HCT116 (cell line): ENCODE measurements at regions not wholly inside any gene's neighbourhood (a gene's known extent, or its start where the extent isn't known, plus 50 kb on each side); places are given as distances from the start of the nearest gene placed in this dataset.

Experiments
- ATAC-seq: fragments of 200-7000 bp; cut with Tn5 transposase; 2 replicates; pipeline ENCODE4 v1.9.1; 2020; ENCODE audit warnings: mild to moderate bottlenecking, moderate library complexity
- BruUV-seq: library from RNA; stranded (reverse); fragments of 400-500 nt; replicated peaks from 2 replicates; lab custom pipeline; 2021; lab: Mats Ljungman, UMichigan
- CTCF ChIA-PET: fragments of 300-600 bp; sonication (Branson Sonifier 250); formaldehyde crosslinking; loops from one replicate; lab custom pipeline; 2021; ENCODE audit warnings: antibody characterized with exemption; lab: Charles Lee
- POLR2A ChIA-PET: fragments of 300-600, 350-600 bp; sonication (Branson Sonifier 250); formaldehyde crosslinking; loops from one replicate; lab custom pipeline; 2021; ENCODE audit warnings: antibody characterized with exemption; lab: Charles Lee
- RAD21 ChIA-PET, 2 experiments: fragments of 300-600 bp; sonication (Branson Sonifier 250); formaldehyde crosslinking; loops; one replicate each; lab custom pipeline; 2023; ENCODE audit warnings: low total read pairs in 2 of 2; ENCODE audit not compliant: uncharacterized antibody in 2 of 2, unreplicated experiment in 2 of 2, low non-redundant PET in 1 of 2; lab: Charles Lee
- DNase-seq: peaks from one replicate; pipeline ENCODE4 v3.0.0-alpha.2; 2010; ENCODE audit warnings: low read depth, low spot score
- H2AFZ ChIP-seq: fragments of 200-600 bp; shearing (Covaris generic), sonication (generic); 2 replicates; pipeline ENCODE4 v1.6.1; 2017; ENCODE audit warnings: low read depth, mixed run types, mixed read lengths, antibody characterized with exemption, low read length; ENCODE audit not compliant: poor library complexity, severe bottlenecking
- H3K27ac ChIP-seq: 2 replicates; pipeline ENCODE4 v1.5.1; 2012; ENCODE audit warnings: low read depth, low read length
- H3K27me3 ChIP-seq: fragments of 200-600 bp; sonication (generic); 2 replicates; pipeline ENCODE4 v1.6.1; 2016; ENCODE audit warnings: mixed run types, low read length, mixed read lengths; ENCODE audit not compliant: insufficient read depth
- H3K36me3 ChIP-seq, 2 experiments: fragments of 200-500 bp in 1 of 2; fragments of 200-600 bp in 1 of 2; sonication (Bioruptor generic) in 1 of 2; sonication (generic) in 1 of 2; 2 replicates each; pipeline versions ENCODE4 v1.5.1 to v1.6.1; 2014 to 2016; ENCODE audit warnings: low read length in 2 of 2, inconsistent platforms in 1 of 2, mixed read lengths in 1 of 2, mixed run types in 1 of 2; ENCODE audit not compliant: insufficient read depth in 2 of 2, control insufficient read depth in 1 of 2
- H3K4me1 ChIP-seq, 2 experiments: fragments of 200-600 bp in 1 of 2; sonication (generic) in 1 of 2; 2 replicates each; pipeline versions ENCODE4 v1.5.1 to v1.6.1; 2012 to 2017; ENCODE audit warnings: low read length in 2 of 2, inconsistent platforms in 1 of 2, mild to moderate bottlenecking in 1 of 2, mixed read lengths in 1 of 2, mixed run types in 1 of 2, moderate library complexity in 1 of 2; ENCODE audit not compliant: insufficient read depth in 2 of 2, control insufficient read depth in 1 of 2
- H3K4me2 ChIP-seq: fragments of 200-600 bp; sonication (generic); 2 replicates; pipeline ENCODE4 v1.6.1; 2017; ENCODE audit warnings: mixed run types, low read length, mixed read lengths
- H3K4me3 ChIP-seq, 2 experiments: fragments of 200-600 bp in 1 of 2; sonication (generic) in 1 of 2; replicated peaks in 1 of 2; 2 replicates each; pipeline ENCODE4 v1.5.1; 2011 to 2016; ENCODE audit warnings: low read length in 2 of 2, control low read depth in 1 of 2, low read depth in 1 of 2, mild to moderate bottlenecking in 1 of 2, mixed read lengths in 1 of 2, mixed run types in 1 of 2
- H3K79me2 ChIP-seq: fragments of 200-600 bp; sonication (generic); 2 replicates; pipeline ENCODE4 v1.6.1; 2017; ENCODE audit warnings: mild to moderate bottlenecking, mixed run types, low read length, moderate library complexity, mixed read lengths; ENCODE audit not compliant: insufficient read depth
- H3K9ac ChIP-seq: fragments of 200-600 bp; sonication (generic); 2 replicates; pipeline ENCODE4 v1.6.1; 2016; ENCODE audit warnings: low read length, mixed read lengths
- H3K9me2 ChIP-seq: fragments of 200-600 bp; sonication (generic), shearing (Covaris generic); 2 replicates; pipeline ENCODE4 v1.6.1; 2017; ENCODE audit warnings: mixed run types, mild to moderate bottlenecking, moderate library complexity; ENCODE audit not compliant: insufficient read depth
- H3K9me3 ChIP-seq, 2 experiments: fragments of 200-500 bp in 1 of 2; fragments of 200-600 bp in 1 of 2; sonication (Bioruptor generic) in 1 of 2; sonication (generic) in 1 of 2; 2 replicates each; pipeline ENCODE4 v1.6.1; 2014 to 2017; ENCODE audit warnings: low read length in 2 of 2, mixed read lengths in 2 of 2, inconsistent platforms in 1 of 2, low read depth in 1 of 2, mild to moderate bottlenecking in 1 of 2, mixed run types in 1 of 2, moderate library complexity in 1 of 2; ENCODE audit not compliant: control insufficient read depth in 1 of 2, insufficient read depth in 1 of 2
- H4K20me1 ChIP-seq: fragments of 200-600 bp; sonication (generic), shearing (Covaris generic); 2 replicates; pipeline ENCODE4 v1.6.1; 2017; ENCODE audit warnings: mixed run types, mild to moderate bottlenecking, moderate library complexity; ENCODE audit not compliant: insufficient read depth
- CBX3 ChIP-seq: IDR thresholded peaks from 2 replicates; pipeline ENCODE4 v1.6.1; 2012; ENCODE audit warnings: low read depth
- CTCF ChIP-seq, 3 experiments: fragments of 200-600 bp in 1 of 3; sonication (generic) in 1 of 3; IDR thresholded peaks in 2 of 3; conservative IDR thresholded peaks in 1 of 3; 2 replicates each; pipeline ENCODE4 v1.5.1; 2012 to 2017; ENCODE audit warnings: low read depth in 2 of 3, low read length in 2 of 3, antibody characterized with exemption in 1 of 3, borderline replicate concordance in 1 of 3, control low read depth in 1 of 3, mild to moderate bottlenecking in 1 of 3, mixed read lengths in 1 of 3, mixed run types in 1 of 3, moderate library complexity in 1 of 3; ENCODE audit not compliant: insufficient read depth in 1 of 3
- EGR1 ChIP-seq: IDR thresholded peaks from 2 replicates; pipeline ENCODE4 v1.6.1; 2012; ENCODE audit warnings: low read depth
- FOSL1 ChIP-seq: IDR thresholded peaks from 2 replicates; pipeline ENCODE4 v1.6.1; 2012; ENCODE audit warnings: low read depth
- JUND ChIP-seq: IDR thresholded peaks from 2 replicates; pipeline ENCODE4 v1.6.1; 2012
- POLR2A ChIP-seq: IDR thresholded peaks from 2 replicates; pipeline ENCODE4 v1.7.0; 2011; ENCODE audit warnings: borderline replicate concordance; ENCODE audit not compliant: insufficient read depth, insufficient read length; ENCODE audit errors: extremely low read depth
- RAD21 ChIP-seq: IDR thresholded peaks from 2 replicates; pipeline ENCODE4 v1.6.1; 2012; ENCODE audit warnings: low read depth, mild to moderate bottlenecking
- SIN3A ChIP-seq: IDR thresholded peaks from 2 replicates; pipeline ENCODE4 v1.6.1; 2012; ENCODE audit warnings: low read depth
- SP1 ChIP-seq: IDR thresholded peaks from 2 replicates; pipeline ENCODE4 v1.6.1; 2012; ENCODE audit warnings: low read depth
- SRF ChIP-seq: IDR thresholded peaks from 2 replicates; pipeline ENCODE4 v1.6.1; 2012; ENCODE audit warnings: low read depth
- TCF7L2 ChIP-seq: IDR thresholded peaks from 2 replicates; pipeline ENCODE4 v1.7.0; 2011; ENCODE audit warnings: borderline replicate concordance, inconsistent platforms; ENCODE audit not compliant: insufficient read depth, insufficient read length; ENCODE audit errors: extremely low read depth
- YY1 ChIP-seq: IDR thresholded peaks from 2 replicates; pipeline ENCODE4 v1.6.1; 2011; ENCODE audit warnings: low read length, low read depth, moderate library complexity, mild to moderate bottlenecking; ENCODE audit not compliant: insufficient replicate concordance; ENCODE audit errors: extremely low read depth
- ZFX ChIP-seq: fragments of 450-650 bp; IDR thresholded peaks from 2 replicates; pipeline ENCODE4 v1.6.1; 2017
- ZNF274 ChIP-seq: fragments of 200-500 bp; sonication (Bioruptor generic); IDR thresholded peaks from 2 replicates; pipeline ENCODE4 v1.6.1; 2014; ENCODE audit warnings: mild to moderate bottlenecking, low read depth, low read length, inconsistent platforms
- intact Hi-C: fragments of 100-400 bp; cut with micrococcal nuclease; formaldehyde crosslinking; loops from 2 replicates; pipeline ENCODE4 v1.10.0; 2022
- TF ChIP-seq, protein P1 (sequence below): IDR thresholded peaks from 2 replicates; pipeline ENCODE4 v1.6.1; 2012
- TF ChIP-seq, protein P2 (sequence below): IDR thresholded peaks from 2 replicates; pipeline ENCODE4 v1.6.1; 2012
- TF ChIP-seq, protein P3 (sequence below): IDR thresholded peaks from 2 replicates; pipeline ENCODE4 v1.6.1; 2011; ENCODE audit warnings: mild to moderate bottlenecking, low read length, moderate library complexity; ENCODE audit not compliant: insufficient replicate concordance; ENCODE audit errors: extremely low read depth

GRCh38 chr13:95385373-95385772 is 84.1 kb upstream of the ABCC4 start:
- H3K27me3 ChIP-seq: no peaks in the 10 kb centered on the region
- H2AFZ ChIP-seq: peak overlapping the region; percentile 35
- no peak overlapping the region for H3K4me3 ChIP-seq
- H3K27ac ChIP-seq: no peak overlapping the region
- H3K9ac ChIP-seq: no peak overlapping the region
- peaks cover 6 to 21% of the 10 kb centered on the region in 2 experiments for H3K4me1 ChIP-seq
- TF ChIP-seq FOSL1 (no peak), ZFX (no peak), CBX3 (no peak), ZNF274 (no peak), EGR1 (no peak), JUND (no peak), RAD21 (no peak), POLR2A (no peak), SP1 (no peak), YY1 (no peak)
- TF ChIP-seq, protein P1, sequence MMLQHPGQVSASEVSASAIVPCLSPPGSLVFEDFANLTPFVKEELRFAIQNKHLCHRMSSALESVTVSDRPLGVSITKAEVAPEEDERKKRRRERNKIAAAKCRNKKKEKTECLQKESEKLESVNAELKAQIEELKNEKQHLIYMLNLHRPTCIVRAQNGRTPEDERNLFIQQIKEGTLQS: no peak
- TF ChIP-seq, protein P2, sequence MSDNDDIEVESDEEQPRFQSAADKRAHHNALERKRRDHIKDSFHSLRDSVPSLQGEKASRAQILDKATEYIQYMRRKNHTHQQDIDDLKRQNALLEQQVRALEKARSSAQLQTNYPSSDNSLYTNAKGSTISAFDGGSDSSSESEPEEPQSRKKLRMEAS: no peak
- H3K36me3 ChIP-seq: no peaks in the 10 kb centered on the region
- CTCF ChIA-PET: interaction anchor here (1.8 kb wide), 1 partner anchor 196 kb away, joined by 5 read pairs; no protein-coding TSS in a partner anchor
- DNase-seq (no peak), ATAC-seq (no peak)
- RAD21 ChIA-PET: no interaction called here
- intact Hi-C loops: no loop called here
- no peaks in the 10 kb centered on the region for H3K79me2 ChIP-seq
- no peak overlapping the region for H3K4me2 ChIP-seq
- H4K20me1 ChIP-seq: no peaks in the 10 kb centered on the region
- POLR2A ChIA-PET: no interaction called here
- no peaks in the 10 kb centered on the region for H3K9me2 ChIP-seq
- H3K9me3 ChIP-seq: no peaks in the 10 kb centered on the region
- no TSS peak for BruUV-seq

DNA sequence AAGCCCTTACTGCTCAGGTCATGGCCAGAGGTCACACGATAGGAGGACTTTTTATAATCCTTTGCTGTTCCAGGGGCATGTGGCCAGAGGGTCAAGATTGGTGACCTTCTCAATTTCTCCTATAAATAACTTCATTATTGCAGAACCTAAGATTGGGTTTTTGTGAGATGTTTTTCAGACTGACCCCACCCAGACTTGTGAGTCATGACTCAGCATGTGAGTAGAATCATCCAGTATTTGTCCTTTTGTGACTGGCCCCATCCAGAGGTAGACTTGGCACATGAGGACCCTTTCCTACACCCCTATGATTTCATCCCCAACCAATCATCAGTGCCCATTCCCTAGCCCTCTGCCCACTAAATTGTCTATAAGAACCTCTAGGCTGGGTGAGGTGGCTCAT is 84.5 kb upstream of the ABCC4 start:
- RAD21 ChIA-PET: no interaction called here
- no peak overlapping the region for H3K4me2 ChIP-seq
- intact Hi-C loops: no loop called here
- H3K4me1 ChIP-seq: peaks cover 2 to 16% of the 10 kb centered on the region in 2 experiments; a peak in 3 of 4 replicates
- H3K79me2 ChIP-seq: no peaks in the 10 kb centered on the region
- H3K27ac ChIP-seq: no peak overlapping the region
- no peak overlapping the region for H3K9ac ChIP-seq
- ATAC-seq: no peak
- H2AFZ ChIP-seq: no peak overlapping the region
- no TSS peak for BruUV-seq
- POLR2A ChIA-PET: no interaction called here
- no peak for DNase-seq
- H3K9me3 ChIP-seq: no peaks in the 10 kb centered on the region
- H3K9me2 ChIP-seq: no peaks in the 10 kb centered on the region
- CTCF ChIA-PET: interaction anchor here (1.8 kb wide), 1 partner anchor 197 kb away, joined by 5 read pairs; no protein-coding TSS in a partner anchor
- no peaks in the 10 kb centered on the region for H4K20me1 ChIP-seq
- H3K36me3 ChIP-seq: no peaks in the 10 kb centered on the region
- TF ChIP-seq, protein P3, sequence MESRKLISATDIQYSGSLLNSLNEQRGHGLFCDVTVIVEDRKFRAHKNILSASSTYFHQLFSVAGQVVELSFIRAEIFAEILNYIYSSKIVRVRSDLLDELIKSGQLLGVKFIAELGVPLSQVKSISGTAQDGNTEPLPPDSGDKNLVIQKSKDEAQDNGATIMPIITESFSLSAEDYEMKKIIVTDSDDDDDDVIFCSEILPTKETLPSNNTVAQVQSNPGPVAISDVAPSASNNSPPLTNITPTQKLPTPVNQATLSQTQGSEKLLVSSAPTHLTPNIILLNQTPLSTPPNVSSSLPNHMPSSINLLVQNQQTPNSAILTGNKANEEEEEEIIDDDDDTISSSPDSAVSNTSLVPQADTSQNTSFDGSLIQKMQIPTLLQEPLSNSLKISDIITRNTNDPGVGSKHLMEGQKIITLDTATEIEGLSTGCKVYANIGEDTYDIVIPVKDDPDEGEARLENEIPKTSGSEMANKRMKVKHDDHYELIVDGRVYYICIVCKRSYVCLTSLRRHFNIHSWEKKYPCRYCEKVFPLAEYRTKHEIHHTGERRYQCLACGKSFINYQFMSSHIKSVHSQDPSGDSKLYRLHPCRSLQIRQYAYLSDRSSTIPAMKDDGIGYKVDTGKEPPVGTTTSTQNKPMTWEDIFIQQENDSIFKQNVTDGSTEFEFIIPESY: no peak
- TF ChIP-seq SRF: no peak
- TF ChIP-seq TCF7L2: no peak
- no peak for TF ChIP-seq EGR1
- no peak for TF ChIP-seq RAD21
- no peak for TF ChIP-seq YY1
- TF ChIP-seq, protein P2: no peak
- no peak for TF ChIP-seq POLR2A
- TF ChIP-seq SIN3A: no peak
- TF ChIP-seq CTCF (IDR thresholded peaks at IDR 0.05 in 2 of 3, conservative IDR thresholded peaks at IDR 0.05 in 1 of 3; ENCODE audit: borderline replicate concordance in 1 of 3, insufficient read depth in 1 of 3, low read depth in 2 of 3, low read length in 2 of 3): no peak
- H3K27me3 ChIP-seq: no peaks in the 10 kb centered on the region
- no peak overlapping the region for H3K4me3 ChIP-seq
